Panc1 (cell line): ENCODE measurements at regions not wholly inside any gene's neighbourhood (a gene's known extent, or its start where the extent isn't known, plus 50 kb on each side); places are given as distances from the start of the nearest gene placed in this dataset.

Experiments
- ATAC-seq: fragments of 200-7000 bp; cut with Tn5 transposase; 2 replicates; pipeline ENCODE4 v1.9.1; 2020; ENCODE audit warnings: mild to moderate bottlenecking, moderate library complexity
- BruUV-seq: library from RNA; stranded (reverse); fragments of 400-500 nt; replicated peaks from 2 replicates; lab custom pipeline; 2021; lab: Mats Ljungman, UMichigan
- CTCF ChIA-PET: fragments of 300-600 bp; sonication (Branson Sonifier 250); formaldehyde crosslinking; loops from one replicate; lab custom pipeline; 2022; ENCODE audit warnings: antibody characterized with exemption; lab: Charles Lee
- POLR2A ChIA-PET: fragments of 300-600 bp; sonication (Branson Sonifier 250); formaldehyde crosslinking; loops from one replicate; lab custom pipeline; 2022; ENCODE audit warnings: antibody characterized with exemption; lab: Charles Lee
- DNase-seq: peaks from one replicate; pipeline ENCODE4 v3.0.0-alpha.2; 2010; ENCODE audit warnings: low read depth, low spot score
- H3K27ac ChIP-seq: 2 replicates; pipeline ENCODE4 v1.5.1; 2011; ENCODE audit warnings: mild to moderate bottlenecking, low read length, inconsistent platforms
- H3K27me3 ChIP-seq: fragments of 200-500 bp; sonication (Bioruptor generic); 2 replicates; pipeline ENCODE4 v1.6.0; 2014; ENCODE audit warnings: low read length, inconsistent platforms; ENCODE audit not compliant: control insufficient read depth, insufficient read depth
- H3K36me3 ChIP-seq: fragments of 200-500 bp; sonication (Bioruptor generic); 2 replicates; pipeline ENCODE4 v1.5.1; 2014; ENCODE audit warnings: inconsistent platforms, mild to moderate bottlenecking, low read length, moderate library complexity; ENCODE audit not compliant: control insufficient read depth, insufficient read depth
- H3K4me1 ChIP-seq: 2 replicates; pipeline ENCODE4 v1.5.1; 2011; ENCODE audit warnings: inconsistent platforms, mild to moderate bottlenecking, low read length, moderate library complexity; ENCODE audit not compliant: control insufficient read depth, insufficient read depth
- H3K4me3 ChIP-seq, 2 experiments: 2 replicates each; pipeline ENCODE4 v1.5.1; 2011 to 2012; ENCODE audit warnings: low read depth in 2 of 2, low read length in 2 of 2, mild to moderate bottlenecking in 2 of 2, inconsistent platforms in 1 of 2, moderate library complexity in 1 of 2
- H3K9me3 ChIP-seq: fragments of 200-500 bp; sonication (Bioruptor generic); 2 replicates; pipeline ENCODE4 v1.5.1; 2014; ENCODE audit warnings: low read depth, mild to moderate bottlenecking, inconsistent platforms, low read length, moderate library complexity; ENCODE audit not compliant: control insufficient read depth, insufficient read depth
- CTCF ChIP-seq: fragments of 450-650 bp; IDR thresholded peaks from 2 replicates; pipeline ENCODE4 v1.5.1; 2017; ENCODE audit warnings: mild to moderate bottlenecking
- POLR2AphosphoS5 ChIP-seq: IDR thresholded peaks from 2 replicates; pipeline ENCODE4 v1.6.1; 2012; ENCODE audit warnings: mild to moderate bottlenecking, low read depth, low read length, moderate library complexity
- REST ChIP-seq, 2 experiments: IDR thresholded peaks; 2 replicates each; pipeline ENCODE4 v1.6.1; 2011 to 2012; ENCODE audit warnings: low read depth in 2 of 2, control low read depth in 1 of 2, low read length in 1 of 2, mild to moderate bottlenecking in 1 of 2, moderate library complexity in 1 of 2; ENCODE audit not compliant: insufficient read depth in 1 of 2
- SIN3A ChIP-seq: IDR thresholded peaks from 2 replicates; pipeline ENCODE4 v1.6.1; 2012; ENCODE audit warnings: low read depth, mild to moderate bottlenecking, low read length, moderate library complexity, borderline replicate concordance; ENCODE audit not compliant: insufficient read depth
- TCF7L2 ChIP-seq: IDR thresholded peaks from 2 replicates; pipeline ENCODE4 v1.6.1; 2011; ENCODE audit warnings: mild to moderate bottlenecking, low read depth, low read length, inconsistent platforms
- in situ Hi-C: cut with HindIII; loops from 2 replicates; pipeline ENCODE4 v1.10.0; 2016; ENCODE audit warnings: low sequenced_read_pairs, low pct_unique_long_range_greater_than_20kb
- intact Hi-C: fragments of 100-400 bp; cut with micrococcal nuclease; formaldehyde crosslinking; loops from one replicate; pipeline ENCODE4 v1.10.0; 2022; ENCODE audit not compliant: unreplicated experiment

GRCh38 chr3:156005736-156006135 lies 114.6 kb upstream of the KCNAB1 start:
- BruUV-seq, result no TSS peak
- Histone ChIP-seq H3K4me3 (no peak overlapping the region), H3K27me3 (peaks cover 15% of the 10 kb centered on the region; the same call in 1 of the 2 replicates), H3K4me1 (no peaks in the 10 kb centered on the region), H3K36me3 (no peaks in the 10 kb centered on the region), H3K27ac (no peak overlapping the region), H3K9me3 (no peaks in the 10 kb centered on the region)
- intact Hi-C loops (no loop called here), in situ Hi-C loops (no loop called here)
- no peak for TF ChIP-seq TCF7L2
- TF ChIP-seq POLR2AphosphoS5, result no peak
- TF ChIP-seq SIN3A, result no peak
- TF ChIP-seq CTCF, result no peak
- TF ChIP-seq REST (IDR thresholded peaks at IDR 0.05; ENCODE audit: insufficient read depth in 1 of 2, low read depth in 2 of 2, low read length in 1 of 2), result no peak
- ChIA-PET POLR2A (no interaction called here), CTCF (no interaction called here)
- DNase-seq (no peak), ATAC-seq (no peak)

- Histone ChIP-seq H3K4me1 (no peaks in the 10 kb centered on the region), H3K27ac (no peak overlapping the region), H3K9me3 (no peaks in the 10 kb centered on the region), H3K36me3 (no peaks in the 10 kb centered on the region), H3K27me3 (peaks cover 10% of the 10 kb centered on the region; the same call in 1 of the 2 replicates), H3K4me3 (no peak overlapping the region)
- ChIA-PET CTCF (interaction anchor here (0.7 kb wide), 1 partner anchor 1126 kb away, joined by 3 read pairs; no protein-coding TSS in a partner anchor), POLR2A (no interaction called here)
- intact Hi-C loops (no loop called here), in situ Hi-C loops (no loop called here)
- no peak for DNase-seq
- ATAC-seq, result 0 out of 2 replicates have a peak, but pooled peaks have one; percentile 75
- peak; percentile 77 for TF ChIP-seq CTCF
- TF ChIP-seq TCF7L2, result no peak
- BruUV-seq, result no TSS peak
Observed at GRCh38 chr3:156010829-156011228, 109.5 kb upstream of the KCNAB1 start.
